GM18873 (cell line): ENCODE measurements at regions not wholly inside any gene's neighbourhood (a gene's known extent, or its start where the extent isn't known, plus 50 kb on each side); places are given as distances from the start of the nearest gene placed in this dataset.

ENCODE experiments used
- ATAC-seq: cut with Tn5 transposase; IDR thresholded peaks from one replicate; pipeline ENCODE4 v1.9.1; 2021; ENCODE audit warnings: mild to moderate bottlenecking, moderate library complexity, moderate number of reproducible peaks; ENCODE audit not compliant: unreplicated experiment, low FRiP score

GRCh38 chr6:37104824-37105147 is 65.2 kb upstream of the PIM1 start:
- no peak for ATAC-seq

- ATAC-seq = no peak
Measured at GRCh38 chr6:37105148-37106050, 64.6 kb upstream of the PIM1 start.

- no peak for ATAC-seq
Measured at GRCh38 chr6:37106051-37106363, 63.9 kb upstream of the PIM1 start.

GRCh38 chr6:37106554-37106953 is 63.4 kb upstream of the PIM1 start:
- no peak for ATAC-seq

- no peak for ATAC-seq
Measured at GRCh38 chr6:37106982-37107491, 62.9 kb upstream of the PIM1 start.

GRCh38 chr6:37109714-37110499 is 60.0 kb upstream of the PIM1 start:
- ATAC-seq = no peak

GRCh38 chr6:37110500-37111461 is 59.2 kb upstream of the PIM1 start:
- peak; percentile 56 for ATAC-seq

GRCh38 chr6:37113976-37114375 is 56.0 kb upstream of the PIM1 start:
- no peak for ATAC-seq

- ATAC-seq = no peak
Measured at GRCh38 chr6:37114612-37115011, 55.3 kb upstream of the PIM1 start.

- no peak for ATAC-seq
Measured at GRCh38 chr6:37115236-37115895, 54.6 kb upstream of the PIM1 start.

GRCh38 chr6:37116326-37116725 is 53.6 kb upstream of the PIM1 start:
- ATAC-seq = no peak

- ATAC-seq = no peak
Measured at GRCh38 chr6:37119387-37119886, 50.5 kb upstream of the PIM1 start.
